IMR-90 (cell line): ENCODE measurements at regions not wholly inside any gene's neighbourhood (a gene's known extent, or its start where the extent isn't known, plus 50 kb on each side); places are given as distances from the start of the nearest gene placed in this dataset.
"Not testable (repeated sequence)": the region's sequence is repeated elsewhere in the genome, so short reads cannot be mapped to it uniquely, and the experiment has no call there.

Experiments used
- ATAC-seq: fragments of 200-7000 bp; cut with Tn5 transposase; 2 replicates; pipeline ENCODE4 v1.9.1; 2020; ENCODE audit warnings: low read depth, mild to moderate bottlenecking, moderate library complexity
- BruUV-seq: library from RNA; stranded (reverse); fragments of 400-500 nt; replicated peaks from 2 replicates; lab custom pipeline; 2021; lab: Mats Ljungman, UMichigan
- CTCF ChIA-PET: fragments of 300-600 bp; formaldehyde crosslinking; extraction: SDS; loops from one replicate; lab custom pipeline; 2021; ENCODE audit warnings: antibody characterized with exemption; lab: Yijun Ruan, JAX
- POLR2A ChIA-PET: fragments of 300-600 bp; sonication (Branson Sonifier 250); formaldehyde crosslinking; loops from one replicate; lab custom pipeline; 2022; ENCODE audit warnings: antibody characterized with exemption; ENCODE audit not compliant: unreplicated experiment; lab: Charles Lee
- DNase-seq: peaks from one replicate; pipeline ENCODE4 v3.0.0; 2013
- H2AFZ ChIP-seq: replicated peaks from 2 replicates; pipeline ENCODE3; 2013; ENCODE audit warnings: low read length, mild to moderate bottlenecking; ENCODE audit not compliant: poor library complexity
- H2AK5ac ChIP-seq: 2 replicates; pipeline ENCODE4 v1.6.1; 2013; ENCODE audit warnings: low read depth, low read length, inconsistent platforms
- H2AK9ac ChIP-seq: replicated peaks from 2 replicates; pipeline ENCODE3; 2013; ENCODE audit warnings: mild to moderate bottlenecking, low read depth, low read length, moderate library complexity; ENCODE audit not compliant: poor library complexity
- H2BK120ac ChIP-seq: 2 replicates; pipeline ENCODE4 v1.6.1; 2013; ENCODE audit warnings: low read depth, low read length, inconsistent platforms
- H2BK15ac ChIP-seq: 3 replicates; pipeline ENCODE4 v1.6.1; 2013; ENCODE audit warnings: low read depth, low read length, inconsistent platforms
- H2BK20ac ChIP-seq: 2 replicates; pipeline ENCODE4 v1.6.1; 2013; ENCODE audit warnings: low read depth, mild to moderate bottlenecking, inconsistent platforms, low read length, moderate library complexity
- H2BK5ac ChIP-seq: 2 replicates; pipeline ENCODE4 v1.6.1; 2013; ENCODE audit warnings: mild to moderate bottlenecking, low read depth, low read length, inconsistent platforms; ENCODE audit not compliant: poor library complexity, severe bottlenecking
- H3K14ac ChIP-seq: replicated peaks from 2 replicates; pipeline ENCODE4 v1.6.1; 2013; ENCODE audit warnings: low read depth, low read length, inconsistent platforms
- H3K18ac ChIP-seq: 2 replicates; pipeline ENCODE4 v1.6.1; 2013; ENCODE audit warnings: low read depth, low read length, control low read depth
- H3K23ac ChIP-seq: 2 replicates; pipeline ENCODE4 v1.6.1; 2013; ENCODE audit warnings: low read depth, low read length, inconsistent platforms
- H3K27ac ChIP-seq: 2 replicates; pipeline ENCODE4 v1.5.1; 2013; ENCODE audit warnings: mild to moderate bottlenecking, control low read depth, low read length; ENCODE audit not compliant: insufficient read depth
- H3K27me3 ChIP-seq: 2 replicates; pipeline ENCODE4 v1.6.1; 2013; ENCODE audit warnings: low read length; ENCODE audit not compliant: control insufficient read depth, insufficient read depth
- H3K36me3 ChIP-seq: 2 replicates; pipeline ENCODE4 v1.6.1; 2013; ENCODE audit warnings: low read length, mixed read lengths; ENCODE audit not compliant: control insufficient read depth, insufficient read depth
- H3K4ac ChIP-seq: 2 replicates; pipeline ENCODE4 v1.6.1; 2013; ENCODE audit warnings: low read depth, low read length, inconsistent platforms
- H3K4me1 ChIP-seq: 2 replicates; pipeline ENCODE4 v1.6.1; 2013; ENCODE audit warnings: low read length, mixed read lengths; ENCODE audit not compliant: control insufficient read depth, insufficient read depth
- H3K4me2 ChIP-seq: 2 replicates; pipeline ENCODE4 v1.6.1; 2013; ENCODE audit warnings: low read depth, mild to moderate bottlenecking, control low read depth, low read length, moderate library complexity
- H3K4me3 ChIP-seq: 2 replicates; pipeline ENCODE4 v1.5.1; 2013; ENCODE audit warnings: low read depth, mild to moderate bottlenecking, control low read depth, low read length, moderate library complexity; ENCODE audit not compliant: insufficient read depth
- H3K56ac ChIP-seq: 2 replicates; pipeline ENCODE4 v1.6.1; 2013; ENCODE audit warnings: low read length, inconsistent platforms; ENCODE audit not compliant: insufficient read depth; ENCODE audit errors: extremely low read depth
- H3K79me1 ChIP-seq, 2 experiments: 2 replicates each; pipeline ENCODE4 v1.6.1; 2013; ENCODE audit warnings: low read length in 2 of 2, inconsistent platforms in 1 of 2, low read depth in 1 of 2
- H3K9ac ChIP-seq: 2 replicates; pipeline ENCODE4 v1.6.1; 2013; ENCODE audit warnings: low read depth, low read length, control low read depth
- H3K9me1 ChIP-seq: 2 replicates; pipeline ENCODE4 v1.6.1; 2013; ENCODE audit warnings: low read length, inconsistent platforms; ENCODE audit not compliant: insufficient read depth
- H3K9me3 ChIP-seq: 2 replicates; pipeline ENCODE4 v1.6.1; 2013; ENCODE audit warnings: low read length; ENCODE audit not compliant: control insufficient read depth, insufficient read depth
- H4K20me1 ChIP-seq: 2 replicates; pipeline ENCODE4 v1.6.1; 2013; ENCODE audit warnings: low read length, inconsistent platforms; ENCODE audit not compliant: insufficient read depth
- H4K5ac ChIP-seq: 2 replicates; pipeline ENCODE4 v1.6.1; 2013; ENCODE audit warnings: mild to moderate bottlenecking, low read depth, low read length, control low read depth
- H4K8ac ChIP-seq, 2 experiments: 2 replicates each; pipeline ENCODE4 v1.6.1; 2013; ENCODE audit warnings: low read depth in 2 of 2, low read length in 2 of 2, control low read depth in 1 of 2, inconsistent platforms in 1 of 2
- H4K91ac ChIP-seq: 2 replicates; pipeline ENCODE4 v1.6.1; 2013; ENCODE audit warnings: low read depth, low read length, inconsistent platforms; ENCODE audit not compliant: insufficient read depth
- CEBPB ChIP-seq: IDR thresholded peaks from 2 replicates; pipeline ENCODE4 v1.6.1; 2012; ENCODE audit warnings: low read depth, low read length, improper control_type of control experiment
- WGBS, 2 experiments: methylation state at CpG; one replicate each; pipeline versions ENCODE4 v1.1.5 to v1.1.7; 2013; ENCODE audit warnings: missing lambda C conversion rate in 2 of 2; ENCODE audit not compliant: insufficient read length in 1 of 2; ENCODE audit errors: extremely low coverage in 2 of 2; 5-methylcytosine and 5-hydroxymethylcytosine counted together
- dilution Hi-C: fragments of 300-500 bp; cut with HindIII; formaldehyde crosslinking; loops from one replicate; pipeline ENCODE4 v1.14.3; 2018; ENCODE audit warnings: low sequenced_read_pairs; ENCODE audit not compliant: unreplicated experiment
- in situ Hi-C: fragments of 300-500 bp; cut with MboI; formaldehyde crosslinking; loops from 3 replicates; pipeline ENCODE4 v1.14.3; 2019; ENCODE audit warnings: low sequenced_read_pairs, inconsistent platforms, mixed read lengths
- intact Hi-C: fragments of 100-400 bp; cut with micrococcal nuclease; formaldehyde crosslinking; loops from 2 replicates; pipeline ENCODE4 v1.10.0; 2022

DNA sequence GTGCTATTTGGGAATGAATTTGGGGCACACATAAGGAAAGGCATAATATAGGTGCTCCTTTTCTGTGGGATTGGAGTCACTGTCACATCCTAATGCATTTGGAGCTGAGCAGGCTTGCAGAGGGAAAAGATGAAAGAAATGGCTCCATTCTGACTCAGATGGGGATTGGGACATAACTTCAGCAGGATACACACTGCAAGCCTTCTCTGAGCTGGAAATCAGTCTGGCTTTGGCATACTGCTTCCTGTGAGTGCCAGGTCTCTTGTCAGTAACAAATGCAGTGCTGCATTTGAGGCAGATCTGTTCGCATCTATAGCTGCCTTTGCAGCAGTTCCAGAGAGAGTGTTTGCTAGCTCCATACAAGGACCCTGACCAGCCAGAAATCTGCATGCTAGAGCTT lies 98.7 kb downstream of the SRGAP2 start:
- H3K27ac ChIP-seq, H2BK5ac ChIP-seq, H4K5ac ChIP-seq, H2AK9ac ChIP-seq, H2AFZ ChIP-seq, H3K14ac ChIP-seq, CTCF ChIA-PET, H3K36me3 ChIP-seq, H2BK20ac ChIP-seq, H2BK120ac ChIP-seq, H3K27me3 ChIP-seq, H3K9me1 ChIP-seq, H4K20me1 ChIP-seq, intact Hi-C loops, H3K4me1 ChIP-seq, H4K91ac ChIP-seq, in situ Hi-C loops, POLR2A ChIA-PET, H3K4ac ChIP-seq, H3K4me2 ChIP-seq, H3K9me3 ChIP-seq, H3K9ac ChIP-seq, H2BK15ac ChIP-seq, H3K23ac ChIP-seq, H3K4me3 ChIP-seq, H3K56ac ChIP-seq, H2AK5ac ChIP-seq, dilution Hi-C loops, BruUV-seq, H3K18ac ChIP-seq, H4K8ac ChIP-seq, H3K79me1 ChIP-seq: not testable (repeated sequence)
- ATAC-seq (peak; percentile 72), DNase-seq (peak; percentile 59)
- TF ChIP-seq CEBPB = 0 out of 2 replicates have a peak, but pooled peaks have one; percentile 1
- no CpG with 5 or more reads among the region's 1 CpG for WGBS, 2 experiments

DNA sequence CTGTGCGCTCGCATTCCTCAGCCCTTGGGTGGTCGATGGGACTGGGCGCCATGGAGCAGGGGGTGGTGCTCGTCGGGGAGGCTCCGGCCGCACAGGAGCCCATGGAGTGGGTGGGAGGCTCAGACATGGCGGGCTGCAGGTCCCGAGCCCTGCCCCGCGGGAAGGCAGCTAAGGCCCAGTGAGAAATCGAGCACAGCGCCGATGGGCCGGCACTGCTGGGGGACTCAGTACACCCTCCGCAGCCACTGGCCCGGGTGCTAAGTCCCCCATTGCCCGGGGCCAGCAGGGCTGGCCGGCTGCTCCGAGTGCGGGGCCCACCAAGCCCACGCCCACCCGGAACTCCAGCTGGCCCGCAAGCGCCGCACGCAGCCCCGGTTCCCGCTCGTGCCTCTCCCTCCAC lies 104.1 kb downstream of the SRGAP2 start:
- H4K5ac ChIP-seq, DNase-seq, in situ Hi-C loops, H3K4me2 ChIP-seq, H3K79me1 ChIP-seq, H3K14ac ChIP-seq, H3K4ac ChIP-seq, H3K56ac ChIP-seq, H3K9me1 ChIP-seq, H3K4me3 ChIP-seq, ATAC-seq, H3K9me3 ChIP-seq, H2BK5ac ChIP-seq, H2BK120ac ChIP-seq, BruUV-seq, H3K36me3 ChIP-seq, H4K20me1 ChIP-seq, H4K8ac ChIP-seq, H3K27ac ChIP-seq, CTCF ChIA-PET, H4K91ac ChIP-seq, dilution Hi-C loops, H2BK20ac ChIP-seq, H2AFZ ChIP-seq, H3K9ac ChIP-seq, H3K27me3 ChIP-seq, H3K18ac ChIP-seq, H3K4me1 ChIP-seq, POLR2A ChIA-PET, H2AK9ac ChIP-seq, H2AK5ac ChIP-seq, H2BK15ac ChIP-seq, intact Hi-C loops, H3K23ac ChIP-seq: not testable (repeated sequence)
- no CpG with 5 or more reads among the region's 31 CpGs for WGBS, 2 experiments
